Liver (tissue), 3 donors: ENCODE measurements at regions not wholly inside any gene's neighbourhood (a gene's known extent, or its start where the extent isn't known, plus 50 kb on each side); places are given as distances from the start of the nearest gene placed in this dataset.

Experiments
- GABPA ChIP-seq, 2 donors: IDR thresholded peaks in 1 of 2; conservative IDR thresholded peaks in 1 of 2; 2 replicates each; pipeline ENCODE4 v1.6.1; 2016; ENCODE audit warnings: antibody characterized with exemption in 2 of 2, mild to moderate bottlenecking in 1 of 2, moderate library complexity in 1 of 2
- JUND ChIP-seq, 2 donors: IDR thresholded peaks; 2 replicates each; pipeline ENCODE4 v1.6.1; 2016; ENCODE audit warnings: antibody characterized with exemption in 2 of 2
- RAD21 ChIP-seq, 2 donors: IDR thresholded peaks; 2 replicates each; pipeline ENCODE4 v1.6.1; 2016; ENCODE audit warnings: antibody characterized with exemption in 2 of 2, mild to moderate bottlenecking in 2 of 2
- RXRA ChIP-seq, 2 donors: IDR thresholded peaks; 2 replicates each; pipeline ENCODE4 v1.6.1; 2017 to 2018; ENCODE audit warnings: antibody characterized with exemption in 2 of 2, mild to moderate bottlenecking in 1 of 2
- TAF1 ChIP-seq: conservative IDR thresholded peaks from 2 replicates; pipeline ENCODE4 v1.6.1; 2016; ENCODE audit warnings: antibody characterized with exemption, mild to moderate bottlenecking
- TF ChIP-seq, protein P1 (sequence below): fragments of 150-350 bp; IDR thresholded peaks from 2 replicates; pipeline ENCODE4 v1.5.1; 2017; ENCODE audit warnings: improper control_type of control experiment, low read depth, low read length; ENCODE audit not compliant: missing input control
- TF ChIP-seq, protein P2 (sequence below): IDR thresholded peaks from 2 replicates; pipeline ENCODE4 v1.6.1; 2016; ENCODE audit warnings: antibody characterized with exemption
- TF ChIP-seq, protein P3 (sequence below): IDR thresholded peaks from 2 replicates; pipeline ENCODE4 v1.6.1; 2016; ENCODE audit warnings: antibody characterized with exemption, mild to moderate bottlenecking
- TF ChIP-seq, protein P4 (sequence below): IDR thresholded peaks from 2 replicates; pipeline ENCODE4 v1.6.1; 2016; ENCODE audit warnings: antibody characterized with exemption
- donor health status: healthy.
- donor health status: healthy.

DNA sequence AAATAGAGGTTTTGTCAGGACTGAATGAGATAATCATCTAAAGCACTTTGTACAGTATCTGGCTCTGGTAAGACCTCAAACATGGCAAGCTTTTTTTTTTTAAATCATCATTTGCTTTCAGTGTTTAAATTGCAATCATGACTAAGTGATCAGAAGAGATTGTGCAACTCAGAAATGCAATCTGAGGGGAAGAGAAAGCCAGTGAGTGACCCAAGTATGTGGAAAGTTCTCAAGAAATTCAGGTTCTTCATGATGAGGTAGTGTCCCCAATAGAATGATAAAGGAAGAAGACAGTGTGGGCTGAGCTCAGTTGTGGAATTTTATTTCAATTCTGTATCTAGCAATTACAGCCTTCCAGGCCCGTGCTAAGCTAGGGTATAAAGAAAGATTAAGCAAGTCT lies 132.2 kb upstream of the TBC1D5 start:
- TF ChIP-seq, protein P1, sequence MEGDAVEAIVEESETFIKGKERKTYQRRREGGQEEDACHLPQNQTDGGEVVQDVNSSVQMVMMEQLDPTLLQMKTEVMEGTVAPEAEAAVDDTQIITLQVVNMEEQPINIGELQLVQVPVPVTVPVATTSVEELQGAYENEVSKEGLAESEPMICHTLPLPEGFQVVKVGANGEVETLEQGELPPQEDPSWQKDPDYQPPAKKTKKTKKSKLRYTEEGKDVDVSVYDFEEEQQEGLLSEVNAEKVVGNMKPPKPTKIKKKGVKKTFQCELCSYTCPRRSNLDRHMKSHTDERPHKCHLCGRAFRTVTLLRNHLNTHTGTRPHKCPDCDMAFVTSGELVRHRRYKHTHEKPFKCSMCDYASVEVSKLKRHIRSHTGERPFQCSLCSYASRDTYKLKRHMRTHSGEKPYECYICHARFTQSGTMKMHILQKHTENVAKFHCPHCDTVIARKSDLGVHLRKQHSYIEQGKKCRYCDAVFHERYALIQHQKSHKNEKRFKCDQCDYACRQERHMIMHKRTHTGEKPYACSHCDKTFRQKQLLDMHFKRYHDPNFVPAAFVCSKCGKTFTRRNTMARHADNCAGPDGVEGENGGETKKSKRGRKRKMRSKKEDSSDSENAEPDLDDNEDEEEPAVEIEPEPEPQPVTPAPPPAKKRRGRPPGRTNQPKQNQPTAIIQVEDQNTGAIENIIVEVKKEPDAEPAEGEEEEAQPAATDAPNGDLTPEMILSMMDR = no peak
- TF ChIP-seq TAF1 = no peak
- TF ChIP-seq, protein P2, sequence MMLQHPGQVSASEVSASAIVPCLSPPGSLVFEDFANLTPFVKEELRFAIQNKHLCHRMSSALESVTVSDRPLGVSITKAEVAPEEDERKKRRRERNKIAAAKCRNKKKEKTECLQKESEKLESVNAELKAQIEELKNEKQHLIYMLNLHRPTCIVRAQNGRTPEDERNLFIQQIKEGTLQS = no peak
- TF ChIP-seq RXRA (IDR thresholded peaks at IDR 0.05) = no peak
- TF ChIP-seq, protein P3, sequence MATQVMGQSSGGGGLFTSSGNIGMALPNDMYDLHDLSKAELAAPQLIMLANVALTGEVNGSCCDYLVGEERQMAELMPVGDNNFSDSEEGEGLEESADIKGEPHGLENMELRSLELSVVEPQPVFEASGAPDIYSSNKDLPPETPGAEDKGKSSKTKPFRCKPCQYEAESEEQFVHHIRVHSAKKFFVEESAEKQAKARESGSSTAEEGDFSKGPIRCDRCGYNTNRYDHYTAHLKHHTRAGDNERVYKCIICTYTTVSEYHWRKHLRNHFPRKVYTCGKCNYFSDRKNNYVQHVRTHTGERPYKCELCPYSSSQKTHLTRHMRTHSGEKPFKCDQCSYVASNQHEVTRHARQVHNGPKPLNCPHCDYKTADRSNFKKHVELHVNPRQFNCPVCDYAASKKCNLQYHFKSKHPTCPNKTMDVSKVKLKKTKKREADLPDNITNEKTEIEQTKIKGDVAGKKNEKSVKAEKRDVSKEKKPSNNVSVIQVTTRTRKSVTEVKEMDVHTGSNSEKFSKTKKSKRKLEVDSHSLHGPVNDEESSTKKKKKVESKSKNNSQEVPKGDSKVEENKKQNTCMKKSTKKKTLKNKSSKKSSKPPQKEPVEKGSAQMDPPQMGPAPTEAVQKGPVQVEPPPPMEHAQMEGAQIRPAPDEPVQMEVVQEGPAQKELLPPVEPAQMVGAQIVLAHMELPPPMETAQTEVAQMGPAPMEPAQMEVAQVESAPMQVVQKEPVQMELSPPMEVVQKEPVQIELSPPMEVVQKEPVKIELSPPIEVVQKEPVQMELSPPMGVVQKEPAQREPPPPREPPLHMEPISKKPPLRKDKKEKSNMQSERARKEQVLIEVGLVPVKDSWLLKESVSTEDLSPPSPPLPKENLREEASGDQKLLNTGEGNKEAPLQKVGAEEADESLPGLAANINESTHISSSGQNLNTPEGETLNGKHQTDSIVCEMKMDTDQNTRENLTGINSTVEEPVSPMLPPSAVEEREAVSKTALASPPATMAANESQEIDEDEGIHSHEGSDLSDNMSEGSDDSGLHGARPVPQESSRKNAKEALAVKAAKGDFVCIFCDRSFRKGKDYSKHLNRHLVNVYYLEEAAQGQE = no peak
- no peak for TF ChIP-seq RAD21 (IDR thresholded peaks at IDR 0.05)
- TF ChIP-seq, protein P4, sequence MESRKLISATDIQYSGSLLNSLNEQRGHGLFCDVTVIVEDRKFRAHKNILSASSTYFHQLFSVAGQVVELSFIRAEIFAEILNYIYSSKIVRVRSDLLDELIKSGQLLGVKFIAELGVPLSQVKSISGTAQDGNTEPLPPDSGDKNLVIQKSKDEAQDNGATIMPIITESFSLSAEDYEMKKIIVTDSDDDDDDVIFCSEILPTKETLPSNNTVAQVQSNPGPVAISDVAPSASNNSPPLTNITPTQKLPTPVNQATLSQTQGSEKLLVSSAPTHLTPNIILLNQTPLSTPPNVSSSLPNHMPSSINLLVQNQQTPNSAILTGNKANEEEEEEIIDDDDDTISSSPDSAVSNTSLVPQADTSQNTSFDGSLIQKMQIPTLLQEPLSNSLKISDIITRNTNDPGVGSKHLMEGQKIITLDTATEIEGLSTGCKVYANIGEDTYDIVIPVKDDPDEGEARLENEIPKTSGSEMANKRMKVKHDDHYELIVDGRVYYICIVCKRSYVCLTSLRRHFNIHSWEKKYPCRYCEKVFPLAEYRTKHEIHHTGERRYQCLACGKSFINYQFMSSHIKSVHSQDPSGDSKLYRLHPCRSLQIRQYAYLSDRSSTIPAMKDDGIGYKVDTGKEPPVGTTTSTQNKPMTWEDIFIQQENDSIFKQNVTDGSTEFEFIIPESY = no peak
- TF ChIP-seq GABPA (IDR thresholded peaks at IDR 0.05 in 1 of 2, conservative IDR thresholded peaks at IDR 0.05 in 1 of 2) = no peak
- TF ChIP-seq JUND (IDR thresholded peaks at IDR 0.05) = no peak
